Thyroid gland (tissue), 4 donors: ENCODE measurements at regions not wholly inside any gene's neighbourhood (a gene's known extent, or its start where the extent isn't known, plus 50 kb on each side); places are given as distances from the start of the nearest gene placed in this dataset.

Source experiments
- POLR2A ChIP-seq, 2 donors: fragments of 450-650 bp; IDR thresholded peaks; one replicate each; pipeline ENCODE4 v1.6.1; 2017; ENCODE audit warnings: antibody characterized with exemption in 2 of 2, mild to moderate bottlenecking in 2 of 2, moderate library complexity in 1 of 2
- TF ChIP-seq, protein P1 (sequence below), 6 experiments: fragments of 200-600 bp in 3 of 6; fragments of 450-650 bp in 3 of 6; sonication (generic) in 3 of 6; IDR thresholded peaks; one replicate each; pipeline ENCODE4 v1.5.1; 2016 to 2019; ENCODE audit warnings: antibody characterized with exemption in 6 of 6, mild to moderate bottlenecking in 2 of 6, inconsistent platforms in 1 of 6, moderate library complexity in 1 of 6

- no peak for TF ChIP-seq POLR2A (IDR thresholded peaks at IDR 0.05)
- TF ChIP-seq, protein P1, sequence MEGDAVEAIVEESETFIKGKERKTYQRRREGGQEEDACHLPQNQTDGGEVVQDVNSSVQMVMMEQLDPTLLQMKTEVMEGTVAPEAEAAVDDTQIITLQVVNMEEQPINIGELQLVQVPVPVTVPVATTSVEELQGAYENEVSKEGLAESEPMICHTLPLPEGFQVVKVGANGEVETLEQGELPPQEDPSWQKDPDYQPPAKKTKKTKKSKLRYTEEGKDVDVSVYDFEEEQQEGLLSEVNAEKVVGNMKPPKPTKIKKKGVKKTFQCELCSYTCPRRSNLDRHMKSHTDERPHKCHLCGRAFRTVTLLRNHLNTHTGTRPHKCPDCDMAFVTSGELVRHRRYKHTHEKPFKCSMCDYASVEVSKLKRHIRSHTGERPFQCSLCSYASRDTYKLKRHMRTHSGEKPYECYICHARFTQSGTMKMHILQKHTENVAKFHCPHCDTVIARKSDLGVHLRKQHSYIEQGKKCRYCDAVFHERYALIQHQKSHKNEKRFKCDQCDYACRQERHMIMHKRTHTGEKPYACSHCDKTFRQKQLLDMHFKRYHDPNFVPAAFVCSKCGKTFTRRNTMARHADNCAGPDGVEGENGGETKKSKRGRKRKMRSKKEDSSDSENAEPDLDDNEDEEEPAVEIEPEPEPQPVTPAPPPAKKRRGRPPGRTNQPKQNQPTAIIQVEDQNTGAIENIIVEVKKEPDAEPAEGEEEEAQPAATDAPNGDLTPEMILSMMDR (IDR thresholded peaks at IDR 0.05): no peak
These were observed 2038.0 kb downstream of the TP53TG3F start for GRCh38 chr16:35497399-35497798.
